ENCODE measurements at regions not wholly inside any gene's neighbourhood (a gene's known extent, or its start where the extent isn't known, plus 50 kb on each side); places are given as distances from the start of the nearest gene placed in this dataset.
"Not testable (repeated sequence)": the region's sequence is repeated elsewhere in the genome, so short reads cannot be mapped to it uniquely, and the experiment has no call there.

DNA sequence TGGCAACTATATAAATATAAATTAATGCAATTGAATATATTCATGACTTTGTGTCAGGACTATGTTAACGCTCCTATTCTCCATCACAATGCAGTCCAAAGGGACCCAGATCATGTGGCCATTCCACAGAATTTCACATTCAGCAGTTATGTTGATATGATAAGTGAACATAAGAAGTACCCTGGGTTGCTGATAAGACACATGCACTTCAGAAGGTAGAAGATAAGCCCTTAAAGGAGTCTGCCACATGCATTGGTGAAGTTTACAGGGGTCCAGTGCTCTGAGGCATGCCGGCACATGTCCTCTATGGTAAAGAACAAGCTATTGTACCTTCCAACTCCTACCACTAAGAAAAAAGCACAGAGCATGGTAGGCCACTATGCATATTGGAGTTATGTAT is 76.4 kb downstream of the PHAX start:
- no peak for DNase-seq (ENCODE audit: low read depth)

DNA sequence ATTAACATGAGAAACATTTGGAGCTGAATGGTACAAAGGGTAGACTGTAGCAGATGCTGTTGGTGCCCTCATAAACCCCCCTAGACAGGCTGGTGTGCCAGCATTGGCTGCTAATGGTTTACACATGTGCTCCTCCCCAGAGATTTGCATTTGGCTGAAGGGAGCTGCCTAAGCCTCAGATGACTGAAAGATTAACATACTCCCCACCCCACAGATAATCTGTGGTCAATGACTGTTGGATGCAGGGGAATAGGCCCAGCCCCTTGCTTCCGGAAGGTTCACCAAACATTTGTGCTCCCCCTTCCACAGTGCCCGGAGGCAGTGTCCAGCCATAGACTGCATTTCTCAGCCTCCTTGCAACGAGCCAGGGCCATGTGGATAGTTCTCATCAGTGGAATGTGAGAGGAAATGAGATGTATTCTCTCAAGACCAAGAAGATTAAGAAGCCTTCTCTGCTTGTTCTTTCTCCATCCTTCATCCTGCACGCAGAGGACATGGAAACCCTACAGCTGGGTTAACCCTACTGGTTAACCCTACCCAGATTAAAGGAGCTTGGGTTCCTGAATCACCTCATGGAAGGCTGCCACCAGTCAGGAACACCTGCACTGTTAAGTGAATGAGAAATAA is 79.6 kb downstream of the PHAX start:
- DNase-seq (ENCODE audit: low read depth): peak; percentile 88

DNA sequence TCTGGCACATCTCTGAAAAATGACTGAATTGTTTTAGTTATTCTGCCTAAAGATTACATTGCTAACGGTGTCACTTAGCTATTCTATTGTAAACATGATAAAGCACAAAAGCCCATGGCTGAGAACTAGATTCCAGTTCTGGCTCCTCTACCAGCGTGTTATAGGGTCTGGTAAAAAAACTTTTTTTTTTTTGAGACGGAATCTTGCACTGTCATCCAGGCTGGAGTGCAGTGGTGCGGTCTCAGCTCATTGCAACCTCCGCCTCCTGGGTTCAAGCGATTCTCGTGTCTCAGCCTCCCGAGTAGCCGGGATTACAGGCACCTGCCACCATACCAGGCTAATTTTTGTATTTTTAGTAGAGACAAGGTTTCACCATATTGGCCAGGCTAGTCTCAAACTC is 80.6 kb downstream of the PHAX start:
- not testable (repeated sequence) for DNase-seq (ENCODE audit: low read depth)

DNA sequence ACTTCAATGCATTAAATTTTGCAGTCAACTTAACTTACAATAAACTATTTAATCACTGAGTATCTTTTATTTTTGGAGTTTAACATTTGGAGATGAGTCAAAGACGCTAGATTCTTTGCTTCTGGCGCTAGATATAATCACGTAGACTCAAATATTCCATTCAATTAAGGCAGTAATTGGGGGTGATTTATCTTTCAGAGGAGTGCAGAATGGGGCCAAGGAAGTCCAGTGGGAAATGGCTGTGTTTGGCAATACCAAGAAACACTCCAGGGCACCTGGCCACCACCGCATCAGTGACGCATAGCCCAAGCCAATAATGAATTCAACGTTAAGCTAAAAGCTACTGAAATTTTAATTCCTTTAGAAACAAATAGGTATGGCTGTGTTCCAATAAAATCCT is 81.2 kb downstream of the PHAX start:
- peak; percentile 30 for DNase-seq (ENCODE audit: low read depth)

DNA sequence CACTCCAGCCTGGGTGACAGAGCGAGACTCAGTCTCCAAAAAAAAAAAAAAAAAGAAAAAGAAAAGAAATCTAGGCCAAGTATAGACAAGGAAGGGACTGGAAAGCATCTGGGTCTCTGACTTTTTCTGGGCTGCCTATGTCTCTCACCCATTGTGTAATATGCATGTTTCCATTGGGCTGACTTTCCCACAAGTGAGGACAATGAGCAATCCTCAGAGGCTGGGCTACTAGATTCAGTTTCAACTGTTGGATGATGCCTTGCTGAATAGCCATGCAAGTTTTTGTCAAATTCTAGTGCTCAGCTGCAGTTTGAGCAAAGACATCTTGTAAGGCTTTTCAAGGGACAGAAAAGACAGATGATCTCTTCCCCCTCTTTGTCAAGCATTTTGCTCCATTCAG is 82.1 kb downstream of the PHAX start:
- peak; percentile 3 for DNase-seq (ENCODE audit: low read depth)

DNA sequence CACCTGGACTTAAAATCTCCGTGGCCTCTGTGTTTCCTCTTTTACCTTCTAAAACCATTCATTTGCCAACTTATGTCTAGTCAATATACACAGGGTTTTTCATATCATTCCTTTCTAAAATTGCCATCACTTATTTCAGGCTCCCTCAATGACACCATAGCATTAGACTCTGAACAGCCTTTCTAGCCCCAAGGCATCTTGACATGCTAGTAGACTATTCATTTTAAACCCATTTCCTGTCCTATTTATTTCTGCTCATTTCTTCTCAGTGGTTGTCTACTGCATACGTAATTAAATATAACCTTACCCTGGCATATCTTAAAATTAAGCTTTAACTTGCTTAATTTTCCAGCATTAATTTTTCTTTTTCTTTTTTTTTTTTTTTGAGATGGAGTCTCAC is 83.2 kb downstream of the PHAX start:
- no peak for DNase-seq (ENCODE audit: low read depth)

DNA sequence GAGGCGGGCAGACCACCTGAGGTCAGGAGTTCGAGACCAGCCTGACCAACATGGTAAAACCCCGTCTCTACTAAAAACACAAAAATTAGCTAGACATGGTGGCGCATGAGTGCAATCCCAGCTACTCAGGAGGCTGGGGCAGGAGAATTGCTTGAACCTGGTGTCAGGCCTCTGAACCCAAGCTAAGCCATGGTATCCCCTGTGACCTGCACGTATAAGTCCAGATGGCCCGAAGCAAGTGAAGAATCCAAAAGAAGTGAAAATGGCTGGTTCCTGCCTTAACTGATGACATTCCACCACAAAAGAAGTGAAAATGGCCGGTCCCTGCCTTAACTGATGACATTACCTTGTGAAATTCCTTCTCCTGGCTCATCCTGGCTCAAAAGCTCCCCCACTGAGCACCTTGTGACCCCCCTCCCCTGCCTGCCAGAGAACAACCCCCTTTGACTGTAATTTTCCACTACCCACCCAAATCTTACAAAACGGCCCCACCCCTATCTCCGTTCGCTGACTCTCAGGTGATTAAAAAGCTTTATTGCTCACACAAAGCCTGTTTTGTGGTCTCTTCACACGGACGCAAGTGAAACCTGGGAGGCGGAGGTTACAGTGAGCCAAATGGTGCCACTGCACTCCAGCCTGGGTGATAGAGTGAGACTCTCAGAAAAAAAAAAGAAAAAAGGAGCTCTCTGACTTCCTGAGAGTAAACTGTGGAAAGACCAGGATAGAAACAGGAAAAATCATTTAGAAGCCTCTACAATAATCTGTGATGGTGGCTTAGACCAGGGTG is 84.1 kb downstream of the PHAX start:
- DNase-seq (ENCODE audit: low read depth): not testable (repeated sequence)

DNA sequence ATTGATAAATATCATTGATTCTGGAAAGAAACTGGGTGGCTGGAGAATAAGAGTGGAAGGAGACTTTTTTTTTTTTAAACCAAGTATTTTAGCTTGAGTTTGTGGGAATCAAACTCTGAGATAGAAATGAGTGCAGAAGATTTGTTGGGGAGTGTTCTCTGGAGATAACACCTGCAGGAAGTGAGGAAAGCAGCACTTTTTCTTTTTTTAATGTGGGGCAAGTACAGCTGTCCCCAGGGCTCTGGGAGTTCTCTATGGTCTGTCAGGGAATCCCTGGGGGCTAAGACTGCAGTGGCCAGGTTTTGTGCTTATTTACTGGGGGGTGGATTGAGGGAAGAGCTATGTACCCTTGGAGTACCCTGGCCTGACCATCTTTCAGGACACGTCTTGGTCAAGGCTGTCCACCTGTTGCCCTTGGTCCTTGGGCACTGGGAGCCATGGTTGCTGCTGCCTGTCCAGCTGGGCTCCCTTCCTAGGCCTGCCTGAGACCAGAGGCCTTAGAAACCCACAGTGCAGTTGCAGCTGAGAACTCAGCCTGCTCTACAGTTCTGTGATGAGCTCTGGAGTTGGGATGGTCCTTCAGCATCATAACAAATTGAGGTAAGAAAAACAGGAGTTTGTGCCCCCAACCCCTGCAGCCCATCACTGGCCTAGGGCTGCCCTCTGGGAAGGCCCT is 85.8 kb downstream of the PHAX start:
- no peak for DNase-seq (ENCODE audit: low read depth)

DNA sequence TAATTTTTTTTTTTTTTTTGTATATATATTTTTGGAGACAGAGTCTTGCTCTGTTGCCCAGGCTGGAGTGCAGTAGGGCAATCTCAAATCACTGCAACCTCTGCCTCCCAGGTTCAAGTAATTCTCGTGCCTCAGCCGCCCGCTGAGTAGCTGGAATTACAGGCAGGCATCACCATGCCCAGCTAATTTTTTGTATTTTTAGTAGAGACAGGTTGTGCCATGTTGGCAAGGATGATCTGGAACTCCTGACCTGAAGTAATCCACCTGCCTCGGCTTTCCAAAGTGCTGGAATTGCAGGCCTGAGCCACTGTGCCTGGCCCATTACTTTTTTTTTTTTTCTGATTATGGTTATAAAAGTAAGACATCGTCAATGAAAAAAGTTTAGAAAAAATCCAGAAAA is 84.0 kb upstream of the LMNB1 start:
- no peak for DNase-seq (ENCODE audit: low read depth)

DNA sequence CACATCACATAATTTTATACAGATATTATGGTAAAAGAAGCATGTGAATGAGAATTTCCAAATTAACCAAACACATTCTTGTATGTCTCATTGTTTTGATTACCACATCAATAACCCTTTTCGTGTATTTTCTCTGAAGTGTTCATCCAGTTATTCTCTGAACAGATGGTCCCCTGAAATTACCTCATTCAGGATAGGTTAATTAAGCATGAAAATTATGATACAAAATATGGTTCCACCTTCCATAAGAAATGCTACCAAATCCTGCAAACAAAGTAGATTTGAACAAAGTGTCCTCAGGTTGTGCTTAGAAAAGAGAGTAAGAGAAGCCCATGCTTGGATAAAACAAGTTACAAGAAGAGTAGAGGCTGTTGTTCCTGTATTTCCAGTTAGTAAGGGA is 83.1 kb upstream of the LMNB1 start:
- DNase-seq (ENCODE audit: low read depth): no peak

DNA sequence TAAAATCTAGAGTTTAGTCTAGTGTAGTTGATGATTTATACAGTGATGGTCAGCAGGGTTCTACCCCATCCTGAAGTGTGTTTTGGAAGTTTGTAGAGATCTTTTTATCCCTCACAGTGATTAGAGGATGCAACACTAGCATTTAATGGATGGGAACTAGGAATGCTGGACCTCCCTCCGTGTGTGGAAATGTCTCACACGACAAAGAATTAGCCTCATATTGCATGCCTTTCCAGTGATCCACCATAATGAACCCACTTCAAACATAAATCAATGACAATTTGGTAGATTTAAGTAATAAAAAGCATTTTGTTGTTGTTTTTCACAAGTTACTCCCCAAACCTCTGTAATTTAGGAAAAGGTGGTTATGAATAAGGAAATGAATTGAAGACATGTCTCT is 82.5 kb upstream of the LMNB1 start:
- DNase-seq (ENCODE audit: low read depth): no peak

DNA sequence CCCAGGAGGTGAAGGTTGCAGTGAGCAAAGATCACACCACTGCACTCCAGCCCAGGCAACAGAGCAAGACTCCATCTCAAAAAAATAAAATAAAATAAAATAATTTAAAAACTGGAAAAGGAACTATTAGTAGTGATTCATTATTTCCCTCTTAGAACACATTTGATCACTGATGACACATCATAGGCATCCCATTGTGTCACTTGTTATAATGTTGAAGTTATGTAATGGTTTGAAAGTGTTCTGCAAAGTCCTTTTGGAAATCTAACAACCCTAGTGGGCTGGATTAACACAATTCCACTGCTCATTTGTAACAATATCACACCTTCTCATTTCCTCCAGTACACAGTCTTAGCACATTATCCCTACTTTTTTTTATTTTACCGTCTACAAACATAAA is 81.8 kb upstream of the LMNB1 start:
- DNase-seq (ENCODE audit: low read depth): no peak

DNA sequence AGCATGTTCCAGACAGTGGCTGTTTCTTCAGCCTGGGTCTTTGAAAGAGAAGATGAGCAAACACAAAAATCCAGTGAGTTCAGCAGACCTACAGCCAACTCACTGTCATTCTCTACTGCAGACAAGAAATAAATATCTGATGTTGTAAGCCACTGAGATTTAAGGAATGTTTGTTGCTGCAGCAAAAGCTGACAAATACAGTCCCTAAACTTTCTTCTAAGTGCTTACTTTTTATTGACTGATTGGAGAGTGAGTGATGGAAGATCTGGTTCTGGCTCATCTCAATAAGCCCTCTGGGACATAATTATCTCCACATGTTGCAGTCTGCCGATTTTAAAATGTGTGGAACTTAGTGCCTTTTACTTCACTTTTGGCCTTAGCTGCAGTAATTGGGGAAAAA is 69.9 kb upstream of the LMNB1 start:
- peak; percentile 4 for DNase-seq (ENCODE audit: low read depth)

DNA sequence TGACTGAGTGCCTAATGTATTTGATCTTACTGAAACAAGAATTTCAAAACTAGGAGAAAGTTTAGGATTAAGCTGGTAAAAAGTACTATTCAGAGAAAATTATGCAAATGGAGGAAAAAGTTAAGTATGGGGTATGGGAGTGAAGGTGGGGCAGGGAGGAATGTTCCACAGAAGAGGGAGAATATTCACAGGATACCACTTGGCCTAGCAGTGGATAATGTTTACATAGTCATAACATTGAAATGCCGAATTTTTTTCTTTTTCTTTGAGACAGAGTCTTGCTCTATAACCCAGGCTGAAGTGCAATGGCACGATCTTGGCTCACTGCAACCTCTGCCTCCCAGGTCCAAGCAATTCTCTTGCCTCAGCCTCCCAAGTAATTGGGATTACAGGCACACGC is 61.2 kb upstream of the LMNB1 start:
- DNase-seq (ENCODE audit: low read depth): no peak

DNA sequence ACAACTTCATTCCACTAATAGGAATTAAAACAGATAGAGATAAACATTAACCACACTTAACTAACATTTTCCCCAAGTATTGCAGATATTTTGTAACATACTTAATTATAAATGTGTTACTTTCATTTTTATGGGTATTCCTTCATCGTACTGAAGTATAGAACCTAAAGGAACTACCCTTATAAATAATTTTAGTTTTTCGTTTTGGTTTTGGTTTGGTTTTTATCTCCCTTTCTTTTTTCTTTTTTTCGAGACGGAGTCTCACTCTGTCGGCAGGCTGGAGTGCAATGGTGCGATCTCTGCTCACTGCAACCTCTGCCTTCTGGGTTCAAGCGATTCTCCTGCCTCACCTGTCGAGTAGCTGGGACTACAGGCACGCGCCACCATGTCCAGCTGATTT is 60.1 kb upstream of the LMNB1 start:
- no peak for DNase-seq (ENCODE audit: low read depth)

DNA sequence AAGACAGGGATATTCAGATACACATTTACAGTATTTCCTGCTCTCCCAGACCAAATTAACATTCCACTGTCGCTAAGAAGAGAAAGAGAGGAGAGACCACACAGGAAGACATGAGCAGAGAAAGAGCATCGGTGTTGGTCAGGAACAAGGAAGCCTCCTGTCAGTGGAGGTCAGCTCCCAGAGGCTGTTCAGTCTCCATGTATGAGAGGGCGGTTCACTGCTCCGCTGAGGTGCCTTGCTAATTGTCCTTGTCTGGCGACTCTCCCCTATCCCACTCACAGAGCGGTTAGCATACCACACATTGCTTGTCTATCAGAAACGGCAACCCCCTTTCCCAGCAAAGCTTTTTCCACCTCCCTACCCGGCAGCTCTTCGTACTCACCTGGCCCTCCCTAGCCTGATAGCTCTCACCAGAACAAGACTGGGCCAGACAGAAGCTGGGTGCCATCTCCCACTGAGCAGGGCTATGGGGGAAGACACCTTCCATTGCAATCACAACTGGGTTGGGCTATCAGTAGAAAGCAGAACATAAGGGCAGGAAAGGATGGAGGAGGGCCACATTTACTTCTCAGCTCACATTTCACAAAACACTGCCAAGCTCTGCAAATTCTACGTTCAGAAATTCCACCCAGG is 58.6 kb upstream of the LMNB1 start:
- no peak for DNase-seq (ENCODE audit: low read depth)

DNA sequence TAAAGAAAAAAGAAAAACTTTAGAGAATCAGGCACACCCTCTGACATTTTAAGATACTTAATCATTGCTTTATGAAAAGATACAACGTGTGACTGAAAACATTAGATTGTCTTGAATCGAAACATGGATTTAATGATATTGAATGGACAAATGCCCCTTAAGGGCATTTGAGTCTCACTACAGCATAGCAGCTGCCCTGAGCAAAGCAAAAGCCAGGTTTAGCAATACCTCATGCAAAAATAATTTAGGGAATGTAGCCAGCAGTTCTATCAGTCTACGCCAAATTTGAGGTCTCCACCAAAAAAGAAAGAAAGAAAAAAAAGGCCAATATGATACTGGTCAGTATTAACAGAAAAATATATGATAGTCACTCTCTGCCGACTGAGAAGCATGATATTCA is 56.6 kb upstream of the LMNB1 start:
- no peak for DNase-seq (ENCODE audit: low read depth)

DNA sequence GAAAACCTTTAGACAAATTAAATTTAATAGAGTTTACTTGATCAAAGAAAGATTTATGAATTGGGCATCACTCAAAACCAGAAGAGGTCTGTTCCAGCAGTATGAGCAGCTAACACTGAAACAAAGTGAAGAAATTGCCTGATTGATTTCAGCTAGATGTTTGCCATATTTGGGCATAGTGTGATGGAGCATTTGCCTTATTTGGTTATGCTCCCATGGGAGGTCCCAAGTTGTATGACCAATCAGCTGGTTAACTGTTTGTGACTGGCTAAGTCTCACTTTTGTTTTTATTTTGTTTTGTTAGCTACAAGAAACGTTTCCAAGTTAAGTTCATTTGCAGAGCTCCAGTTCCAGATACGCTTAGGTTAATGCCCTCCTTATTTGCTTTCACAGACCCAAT is 53.3 kb upstream of the LMNB1 start:
- DNase-seq (ENCODE audit: low read depth): no peak

Measured in fibroblast of gingiva (primary cell).